ENCODE measurements at regions not wholly inside any gene's neighbourhood (a gene's known extent, or its start where the extent isn't known, plus 50 kb on each side); places are given as distances from the start of the nearest gene placed in this dataset.

DNA sequence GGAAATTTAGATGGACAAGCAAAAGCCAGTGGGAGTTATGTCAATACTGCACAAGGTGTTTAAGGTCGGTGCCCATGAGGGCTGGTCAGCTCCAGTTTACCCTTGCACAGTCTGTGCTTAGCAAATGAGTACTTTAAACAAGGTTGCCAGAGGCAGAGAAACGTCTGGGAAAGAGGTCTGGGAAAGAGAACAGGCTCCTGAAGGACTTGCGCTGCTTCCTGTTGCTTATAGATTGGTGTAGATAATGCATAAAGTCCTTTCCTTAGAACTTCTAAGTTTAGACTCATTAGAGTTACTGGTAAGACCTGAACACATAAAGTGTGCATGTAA, 162.6 kb upstream of the P2RY1 start:
- Histone ChIP-seq H3K36me3 (no peaks in the 10 kb centered on the region), H3K4me3 (no peak overlapping the region), H3K9me3 (ENCODE audit: low read depth) (no peaks in the 10 kb centered on the region), H3K4me1 (ENCODE audit: low read depth) (no peaks in the 10 kb centered on the region), H3K27me3 (no peaks in the 10 kb centered on the region), H3K27ac (no peak overlapping the region)
- DNase-seq (ENCODE audit: low read depth in 1 of 2, low spot score in 1 of 2), result no peak
- TF ChIP-seq CTCF (IDR thresholded peaks at IDR 0.05; ENCODE audit: low read depth, low read length), result no peak

GRCh38 chr3:152676810-152677379, 158.0 kb upstream of the P2RY1 start:
- TF ChIP-seq CTCF (IDR thresholded peaks at IDR 0.05; ENCODE audit: low read depth, low read length), result no peak
- Histone ChIP-seq H3K27ac (no peak overlapping the region), H3K9me3 (ENCODE audit: low read depth) (no peaks in the 10 kb centered on the region), H3K36me3 (no peaks in the 10 kb centered on the region), H3K4me1 (ENCODE audit: low read depth) (no peaks in the 10 kb centered on the region), H3K27me3 (no peaks in the 10 kb centered on the region), H3K4me3 (no peak overlapping the region)
- no peak for DNase-seq (ENCODE audit: low read depth in 1 of 2, low spot score in 1 of 2)

- no peak overlapping the region for H3K4me3 ChIP-seq
- H3K27me3 ChIP-seq, result no peaks in the 10 kb centered on the region
Measured at GRCh38 chr3:152677491-152677890, 157.4 kb upstream of the P2RY1 start.

GRCh38 chr3:152682477-152682876, 152.5 kb upstream of the P2RY1 start:
- no peak for DNase-seq (ENCODE audit: low read depth in 1 of 2, low spot score in 1 of 2)
- Histone ChIP-seq H3K36me3 (no peaks in the 10 kb centered on the region), H3K4me3 (no peak overlapping the region), H3K9me3 (ENCODE audit: low read depth) (no peaks in the 10 kb centered on the region), H3K27ac (no peak overlapping the region), H3K27me3 (no peaks in the 10 kb centered on the region), H3K4me1 (ENCODE audit: low read depth) (no peaks in the 10 kb centered on the region)
- no peak for TF ChIP-seq CTCF (IDR thresholded peaks at IDR 0.05; ENCODE audit: low read depth, low read length)

More at GRCh38 chr3:152677491-152677890, 157.4 kb upstream of the P2RY1 start:
- Histone ChIP-seq H3K27ac (no peak overlapping the region), H3K9me3 (ENCODE audit: low read depth) (no peaks in the 10 kb centered on the region), H3K36me3 (no peaks in the 10 kb centered on the region), H3K4me1 (ENCODE audit: low read depth) (no peaks in the 10 kb centered on the region)
- no peak for DNase-seq (ENCODE audit: low read depth in 1 of 2, low spot score in 1 of 2)
- no peak for TF ChIP-seq CTCF (IDR thresholded peaks at IDR 0.05; ENCODE audit: low read depth, low read length)

DNA sequence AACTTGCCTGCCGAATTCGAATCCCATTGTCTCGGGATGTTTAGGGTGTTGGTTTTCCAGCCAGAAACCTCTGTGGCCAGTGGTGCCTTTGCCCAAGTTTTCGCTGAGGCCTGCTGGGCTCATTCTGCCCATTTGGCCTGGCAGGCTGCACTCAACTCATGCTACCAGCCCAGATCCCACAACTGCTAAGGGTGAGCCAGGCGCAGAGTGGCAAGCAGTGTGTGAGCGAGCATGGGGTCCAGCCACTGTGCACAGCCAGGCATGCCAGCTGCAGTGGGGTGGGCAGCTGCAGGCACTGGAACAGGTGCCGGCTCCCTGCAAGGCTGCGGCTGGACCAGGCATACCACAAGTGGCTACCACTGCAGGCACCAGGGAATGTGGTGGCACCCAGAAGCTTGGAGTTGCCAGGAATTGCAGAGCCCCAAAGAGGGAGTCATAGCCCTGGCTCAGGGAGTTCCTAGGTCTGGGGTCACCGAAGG, 151.4 kb upstream of the P2RY1 start:
- H3K36me3 ChIP-seq, result no peaks in the 10 kb centered on the region
- no peak for TF ChIP-seq CTCF (IDR thresholded peaks at IDR 0.05; ENCODE audit: low read depth, low read length)
- no peaks in the 10 kb centered on the region for H3K27me3 ChIP-seq
- no peak overlapping the region for H3K27ac ChIP-seq
- H3K4me1 ChIP-seq (ENCODE audit: low read depth), result no peaks in the 10 kb centered on the region
- H3K4me3 ChIP-seq, result no peak overlapping the region
- H3K9me3 ChIP-seq (ENCODE audit: low read depth), result no peaks in the 10 kb centered on the region
- DNase-seq (ENCODE audit: low read depth in 1 of 2, low spot score in 1 of 2), result no peak

GRCh38 chr3:152684279-152684678, 150.7 kb upstream of the P2RY1 start:
- no peak for DNase-seq (ENCODE audit: low read depth in 1 of 2, low spot score in 1 of 2)
- Histone ChIP-seq H3K27ac (no peak overlapping the region), H3K9me3 (ENCODE audit: low read depth) (no peaks in the 10 kb centered on the region), H3K27me3 (no peaks in the 10 kb centered on the region), H3K4me1 (ENCODE audit: low read depth) (no peaks in the 10 kb centered on the region), H3K36me3 (no peaks in the 10 kb centered on the region), H3K4me3 (no peak overlapping the region)
- TF ChIP-seq CTCF (IDR thresholded peaks at IDR 0.05; ENCODE audit: low read depth, low read length), result no peak
